ENCODE measurements at regions not wholly inside any gene's neighbourhood (a gene's known extent, or its start where the extent isn't known, plus 50 kb on each side); places are given as distances from the start of the nearest gene placed in this dataset.
"Not testable (repeated sequence)": the region's sequence is repeated elsewhere in the genome, so short reads cannot be mapped to it uniquely, and the experiment has no call there.

DNA sequence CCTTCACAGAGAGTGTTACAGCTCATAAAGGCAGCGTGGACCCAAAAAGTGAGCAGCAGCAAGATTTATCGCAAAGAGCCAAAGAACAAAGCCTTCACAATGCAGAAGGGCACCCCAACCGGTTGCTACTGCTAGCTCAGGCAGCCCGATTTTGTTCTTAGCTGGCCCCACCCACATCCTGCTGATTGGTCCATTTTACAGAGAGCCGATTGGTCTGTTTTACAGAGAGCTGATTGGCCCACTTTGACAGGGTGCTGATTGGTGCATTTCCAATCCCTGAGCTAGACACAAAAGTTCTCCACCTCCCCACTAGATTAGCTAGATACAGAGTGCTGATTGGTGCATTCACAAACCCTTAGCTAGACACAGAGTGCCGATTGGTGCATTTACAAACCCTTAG, 50.1 kb upstream of the SOX14 start:
- H3K9me3 ChIP-seq (ENCODE audit: control insufficient read depth in 1 of 2, low read length in 2 of 2); H3K36me3 ChIP-seq (ENCODE audit: insufficient read depth, low read length); H3K27ac ChIP-seq (ENCODE audit: low read depth, low read length); H3K27ac Mint-ChIP-seq; POLR2A ChIA-PET (ENCODE audit: partially characterized antibody); CTCF ChIA-PET (ENCODE audit: partially characterized antibody); intact Hi-C loops (cut with micrococcal nuclease); H3K4me1 Mint-ChIP-seq; DNase-seq; H3K4me1 ChIP-seq (ENCODE audit: insufficient read depth, low read length); H3K36me3 Mint-ChIP-seq; H3K27me3 Mint-ChIP-seq; H3K4me3 Mint-ChIP-seq; H3K27me3 ChIP-seq (ENCODE audit: insufficient read depth, low read length); H3K4me3 ChIP-seq (ENCODE audit: low read length in 2 of 2): not testable (repeated sequence)
- H3K9me3 Mint-ChIP-seq, result peaks cover 0 to 23% (median 11%) of the 10 kb centered on the region in 8 donors

Data from CD4-positive, alpha-beta memory T cell (primary cell).